Retinal pigment epithelial cell (primary cell): ENCODE measurements at regions not wholly inside any gene's neighbourhood (a gene's known extent, or its start where the extent isn't known, plus 50 kb on each side); places are given as distances from the start of the nearest gene placed in this dataset.

Source experiments
- DNase-seq: peaks from one replicate; pipeline ENCODE4 v3.0.0-alpha.2; 2010; ENCODE audit warnings: low read depth
- H3K4me3 ChIP-seq: 2 replicates; pipeline ENCODE4 v1.5.1; 2011; ENCODE audit warnings: mild to moderate bottlenecking, low read length, control low read depth, moderate library complexity
- CTCF ChIP-seq: conservative IDR thresholded peaks from 2 replicates; pipeline ENCODE4 v1.5.1; 2011; ENCODE audit warnings: low read depth, low read length, control low read depth, inconsistent platforms

- no peak for DNase-seq
- no peak overlapping the region for H3K4me3 ChIP-seq
- TF ChIP-seq CTCF, result no peak
Observed at GRCh38 chr2:188865681-188866080, 108.5 kb upstream of the COL3A1 start.

GRCh38 chr2:188869550-188869949 is 104.6 kb upstream of the COL3A1 start:
- no peak overlapping the region for H3K4me3 ChIP-seq
- no peak for TF ChIP-seq CTCF
- no peak for DNase-seq

- DNase-seq, result no peak
- no peak overlapping the region for H3K4me3 ChIP-seq
- TF ChIP-seq CTCF, result no peak
Observed at GRCh38 chr2:188870289-188870688, 103.9 kb upstream of the COL3A1 start.

GRCh38 chr2:188875104-188875503 is 99.1 kb upstream of the COL3A1 start:
- TF ChIP-seq CTCF, result no peak
- no peak for DNase-seq
- H3K4me3 ChIP-seq, result no peak overlapping the region

- no peak for TF ChIP-seq CTCF
- no peak overlapping the region for H3K4me3 ChIP-seq
- no peak for DNase-seq
Observed at GRCh38 chr2:188878716-188879115, 95.5 kb upstream of the COL3A1 start.

GRCh38 chr2:188880740-188881139 is 93.4 kb upstream of the COL3A1 start:
- TF ChIP-seq CTCF, result no peak
- DNase-seq, result no peak
- no peak overlapping the region for H3K4me3 ChIP-seq

GRCh38 chr2:188881434-188881833 is 92.7 kb upstream of the COL3A1 start:
- no peak for TF ChIP-seq CTCF
- H3K4me3 ChIP-seq, result no peak overlapping the region
- no peak for DNase-seq
